Spleen (tissue), 11 donors: ENCODE measurements at regions not wholly inside any gene's neighbourhood (a gene's known extent, or its start where the extent isn't known, plus 50 kb on each side); places are given as distances from the start of the nearest gene placed in this dataset.

Source experiments
- DNase-seq: peaks from one replicate; pipeline ENCODE4 v3.0.0-alpha.2; 2020
- H3K27ac ChIP-seq, 8 donors: fragments of 200-600 bp; sonication (generic) in 7 of 8; 1 replicate in 4 of 8; 2 replicates in 4 of 8; pipeline versions ENCODE4 v1.5.0 to v1.8.0; 2016 to 2021; ENCODE audit warnings: inconsistent platforms in 4 of 8, mild to moderate bottlenecking in 4 of 8, moderate library complexity in 1 of 8
- H3K27me3 ChIP-seq, 7 donors: fragments of 200-600 bp; sonication (generic) in 6 of 7; replicated peaks in 1 of 7; 1 replicate in 4 of 7; 2 replicates in 3 of 7; pipeline versions ENCODE4 v1.5.0 to v1.8.0; 2016 to 2021; ENCODE audit warnings: inconsistent platforms in 3 of 7, mild to moderate bottlenecking in 1 of 7
- H3K36me3 ChIP-seq, 6 donors: fragments of 200-600 bp; sonication (generic) in 5 of 6; 1 replicate in 4 of 6; 2 replicates in 2 of 6; pipeline versions ENCODE4 v1.5.0 to v1.8.0; 2016 to 2021; ENCODE audit warnings: inconsistent platforms in 2 of 6
- H3K4me1 ChIP-seq, 6 donors: fragments of 200-600 bp; sonication (generic) in 5 of 6; 1 replicate in 3 of 6; 2 replicates in 3 of 6; pipeline versions ENCODE4 v1.5.0 to v1.8.0; 2016 to 2021; ENCODE audit warnings: inconsistent platforms in 3 of 6
- H3K4me3 ChIP-seq, 8 donors: fragments of 200-600 bp; sonication (generic) in 7 of 8; 1 replicate in 4 of 8; 2 replicates in 4 of 8; pipeline versions ENCODE4 v1.5.0 to v1.8.0; 2016 to 2021; ENCODE audit warnings: inconsistent platforms in 4 of 8, mild to moderate bottlenecking in 4 of 8, moderate library complexity in 2 of 8
- H3K9me3 ChIP-seq, 8 donors: fragments of 200-600 bp; sonication (generic) in 7 of 8; 1 replicate in 4 of 8; 2 replicates in 4 of 8; pipeline versions ENCODE4 v1.5.0 to v1.8.0; 2016 to 2021; ENCODE audit warnings: inconsistent platforms in 4 of 8
- POLR2A ChIP-seq, 3 donors: fragments of 450-650 bp; IDR thresholded peaks; one replicate each; pipeline ENCODE4 v1.5.1; 2017; ENCODE audit warnings: antibody characterized with exemption in 3 of 3, mild to moderate bottlenecking in 1 of 3
- POLR2AphosphoS5 ChIP-seq, 3 donors: sonication (generic); formaldehyde crosslinking; IDR thresholded peaks; one replicate each; pipeline ENCODE4 v1.5.1; 2017; ENCODE audit warnings: antibody characterized with exemption in 3 of 3
- WGBS, 5 donors: extraction: QIAGEN DNeasy Blood & Tissue Kit in 3 of 5; methylation state at CpG; one replicate each; pipeline versions ENCODE4 v1.1.5 to v1.1.7; 2013 to 2018; 5-methylcytosine and 5-hydroxymethylcytosine counted together
- intact Hi-C: fragments of 100-400 bp; cut with DNase I; formaldehyde crosslinking; loops from one replicate; pipeline ENCODE4 v1.15.0; 2023; ENCODE audit warnings: low total_unique reads
- TF ChIP-seq, protein P1 (sequence below), 11 experiments: fragments of 200-600 bp in 7 of 11; fragments of 450-650 bp in 4 of 11; sonication (generic) in 4 of 11; IDR thresholded peaks in 8 of 11; conservative IDR thresholded peaks in 3 of 11; 1 replicate in 7 of 11; 2 replicates in 4 of 11; pipeline versions ENCODE4 v1.4.0 to v1.8.0; 2016 to 2021; ENCODE audit warnings: antibody characterized with exemption in 11 of 11, inconsistent platforms in 4 of 11, mild to moderate bottlenecking in 1 of 11
- donor health status: healthy with polysubstance abuse.
- donor health status: DM: no; HTN: no; CAD: no; lungs with moderate emphysema.
- donor health status: DM: no; HTN: no; CAD: no.
- donor health status: Bipolar disorder and iron deficiency.
- donor health status: healthy.
- donor health status: DM: no; HTN: no; CAD: no.
- donor health status: DM: yes; HTN: yes; CAD: no.

DNA sequence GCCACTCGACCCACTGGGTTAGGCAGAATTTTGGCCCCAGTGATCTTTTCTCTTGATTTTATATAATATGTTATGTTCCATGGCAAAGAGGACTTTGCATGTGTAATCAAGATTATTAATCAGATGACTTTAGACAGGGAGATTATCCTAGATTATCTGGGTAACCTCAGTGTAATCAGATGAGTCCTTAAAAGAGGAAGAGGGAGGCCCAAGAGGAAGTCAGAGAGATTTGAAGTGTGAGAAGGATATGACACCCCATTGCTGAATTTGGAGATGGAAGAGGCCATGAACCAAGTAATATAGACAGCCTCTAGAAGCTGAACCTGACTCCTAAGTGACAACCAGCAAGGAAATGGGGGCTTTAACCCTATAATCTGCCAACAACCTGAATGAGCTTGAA, 117.1 kb upstream of the CSF3R start:
- TF ChIP-seq, protein P1, sequence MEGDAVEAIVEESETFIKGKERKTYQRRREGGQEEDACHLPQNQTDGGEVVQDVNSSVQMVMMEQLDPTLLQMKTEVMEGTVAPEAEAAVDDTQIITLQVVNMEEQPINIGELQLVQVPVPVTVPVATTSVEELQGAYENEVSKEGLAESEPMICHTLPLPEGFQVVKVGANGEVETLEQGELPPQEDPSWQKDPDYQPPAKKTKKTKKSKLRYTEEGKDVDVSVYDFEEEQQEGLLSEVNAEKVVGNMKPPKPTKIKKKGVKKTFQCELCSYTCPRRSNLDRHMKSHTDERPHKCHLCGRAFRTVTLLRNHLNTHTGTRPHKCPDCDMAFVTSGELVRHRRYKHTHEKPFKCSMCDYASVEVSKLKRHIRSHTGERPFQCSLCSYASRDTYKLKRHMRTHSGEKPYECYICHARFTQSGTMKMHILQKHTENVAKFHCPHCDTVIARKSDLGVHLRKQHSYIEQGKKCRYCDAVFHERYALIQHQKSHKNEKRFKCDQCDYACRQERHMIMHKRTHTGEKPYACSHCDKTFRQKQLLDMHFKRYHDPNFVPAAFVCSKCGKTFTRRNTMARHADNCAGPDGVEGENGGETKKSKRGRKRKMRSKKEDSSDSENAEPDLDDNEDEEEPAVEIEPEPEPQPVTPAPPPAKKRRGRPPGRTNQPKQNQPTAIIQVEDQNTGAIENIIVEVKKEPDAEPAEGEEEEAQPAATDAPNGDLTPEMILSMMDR (IDR thresholded peaks at IDR 0.05 in 8 of 11, conservative IDR thresholded peaks at IDR 0.05 in 3 of 11), result no peak
- TF ChIP-seq POLR2AphosphoS5 (IDR thresholded peaks at IDR 0.05) (no peak), POLR2A (IDR thresholded peaks at IDR 0.05) (no peak)
- DNase-seq, result no peak
- WGBS, 5 donors, result 80 to 96% (median 87%) methylated on average over 1 of the region's 1 CpG
- Histone ChIP-seq H3K27ac (no peak overlapping the region), H3K4me3 (no peak overlapping the region), H3K9me3 (no peaks in the 10 kb centered on the region), H3K4me1 (no peaks in the 10 kb centered on the region), H3K27me3 (peaks cover 0 to 69% (median 0%) of the 10 kb centered on the region in 7 donors), H3K36me3 (no peaks in the 10 kb centered on the region)
- intact Hi-C loops, result no loop called here

- H3K9me3 ChIP-seq, result no peaks in the 10 kb centered on the region
- TF ChIP-seq POLR2AphosphoS5 (IDR thresholded peaks at IDR 0.05), result no peak
- TF ChIP-seq POLR2A (IDR thresholded peaks at IDR 0.05), result no peak
- TF ChIP-seq, protein P1 (IDR thresholded peaks at IDR 0.05 in 8 of 11, conservative IDR thresholded peaks at IDR 0.05 in 3 of 11), result no peak
- 80 to 86% (median 84%) methylated on average over 5 of the region's 5 CpGs for WGBS, 5 donors
- no peaks in the 10 kb centered on the region for H3K4me1 ChIP-seq
- intact Hi-C loops, result no loop called here
- no peak overlapping the region for H3K27ac ChIP-seq
- no peaks in the 10 kb centered on the region for H3K36me3 ChIP-seq
- no peak for DNase-seq
- H3K27me3 ChIP-seq, result peaks cover 0 to 83% (median 2%) of the 10 kb centered on the region in 7 donors
- no peak overlapping the region for H3K4me3 ChIP-seq
Measured at GRCh38 chr1:36597514-36597913, 114.8 kb upstream of the CSF3R start.

DNA sequence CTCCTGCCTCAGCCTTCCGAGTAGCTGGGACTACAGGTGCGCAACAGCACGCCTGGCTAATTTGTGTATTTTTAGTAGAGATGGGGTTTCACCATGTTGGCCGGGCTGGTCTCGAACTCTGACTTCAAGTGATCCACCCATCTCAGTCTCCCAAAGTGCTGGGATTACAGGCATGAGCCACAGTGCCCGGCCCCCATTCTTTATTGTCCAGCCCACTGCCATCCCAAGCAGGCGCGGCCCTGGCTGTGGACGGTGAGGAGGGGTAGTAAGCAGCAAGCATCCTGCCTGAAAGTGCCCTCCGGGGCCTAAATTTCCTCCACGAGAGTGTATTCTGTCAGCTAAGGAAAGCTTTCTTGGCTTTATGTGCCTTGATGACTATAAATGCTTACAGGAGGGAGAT, 113.2 kb upstream of the CSF3R start:
- Histone ChIP-seq H3K4me1 (no peaks in the 10 kb centered on the region), H3K27me3 (peaks cover 0 to 88% (median 18%) of the 10 kb centered on the region in 7 donors), H3K9me3 (no peaks in the 10 kb centered on the region), H3K4me3 (no peak overlapping the region), H3K27ac (no peak overlapping the region), H3K36me3 (no peaks in the 10 kb centered on the region)
- no peak for DNase-seq
- intact Hi-C loops, result no loop called here
- 80 to 96% (median 85%) methylated on average over 5 to 11 of the region's 11 CpGs for WGBS, 5 donors
- TF ChIP-seq POLR2AphosphoS5 (IDR thresholded peaks at IDR 0.05) (no peak), POLR2A (IDR thresholded peaks at IDR 0.05) (no peak)
- TF ChIP-seq, protein P1 (IDR thresholded peaks at IDR 0.05 in 8 of 11, conservative IDR thresholded peaks at IDR 0.05 in 3 of 11), result no peak

GRCh38 chr1:36595349-36595748, 112.6 kb upstream of the CSF3R start:
- Histone ChIP-seq H3K4me1 (no peaks in the 10 kb centered on the region), H3K27ac (no peak overlapping the region), H3K36me3 (no peaks in the 10 kb centered on the region), H3K27me3 (peaks cover 0 to 88% (median 19%) of the 10 kb centered on the region in 7 donors), H3K9me3 (no peaks in the 10 kb centered on the region), H3K4me3 (no peak overlapping the region)
- WGBS, 5 donors, result 12 to 21% (median 15%) methylated on average over 11 of the region's 11 CpGs
- DNase-seq, result no peak
- intact Hi-C loops, result no loop called here
- TF ChIP-seq POLR2A (IDR thresholded peaks at IDR 0.05) (no peak), POLR2AphosphoS5 (IDR thresholded peaks at IDR 0.05) (no peak)
- TF ChIP-seq, protein P1 (IDR thresholded peaks at IDR 0.05 in 8 of 11, conservative IDR thresholded peaks at IDR 0.05 in 3 of 11), result no peak
